Heart right ventricle (tissue), 16 donors: ENCODE measurements at regions not wholly inside any gene's neighbourhood (a gene's known extent, or its start where the extent isn't known, plus 50 kb on each side); places are given as distances from the start of the nearest gene placed in this dataset.

Source experiments
- ATAC-seq, 8 donors: fragments of 200-7000 bp; cut with Tn5 transposase; one replicate each; pipeline ENCODE4 v1.9.1; 2020; ENCODE audit warnings: mild to moderate bottlenecking in 8 of 8, moderate library complexity in 8 of 8, moderate number of reproducible peaks in 1 of 8
- DNase-seq, 2 donors: peaks; one replicate each; pipeline ENCODE4 v3.0.0-alpha.2; 2020
- H3K27ac ChIP-seq, 10 donors: fragments of 200-600 bp; sonication (generic) in 2 of 10; one replicate each; pipeline versions ENCODE4 v1.5.0 to v1.8.0; 2020 to 2022; ENCODE audit warnings: mild to moderate bottlenecking in 3 of 10
- H3K27me3 ChIP-seq, 7 donors: fragments of 200-600 bp; one replicate each; pipeline ENCODE4 v1.8.0; 2021 to 2022; ENCODE audit warnings: mild to moderate bottlenecking in 2 of 7
- H3K36me3 ChIP-seq, 9 donors: fragments of 200-600 bp; sonication (generic) in 1 of 9; one replicate each; pipeline versions ENCODE4 v1.5.0 to v1.8.0; 2020 to 2022; ENCODE audit warnings: mild to moderate bottlenecking in 2 of 9
- H3K4me1 ChIP-seq, 9 donors: fragments of 200-600 bp; sonication (generic) in 1 of 9; one replicate each; pipeline versions ENCODE4 v1.5.0 to v1.8.0; 2020 to 2022; ENCODE audit warnings: mild to moderate bottlenecking in 4 of 9
- H3K4me3 ChIP-seq, 10 donors: fragments of 200-600 bp; sonication (generic) in 2 of 10; one replicate each; pipeline versions ENCODE4 v1.5.0 to v1.8.0; 2020 to 2022; ENCODE audit warnings: mild to moderate bottlenecking in 7 of 10, moderate library complexity in 2 of 10
- H3K9me3 ChIP-seq, 11 donors: fragments of 200-600 bp in 10 of 11; sonication (generic) in 2 of 11; one replicate each; pipeline versions ENCODE4 v1.5.0 to v1.8.0; 2013 to 2022; ENCODE audit warnings: mild to moderate bottlenecking in 2 of 11, control low read depth in 1 of 11, moderate library complexity in 1 of 11
- CTCF ChIP-seq, 9 donors: fragments of 200-600 bp; sonication (generic) in 2 of 9; IDR thresholded peaks; one replicate each; pipeline versions ENCODE4 v1.5.0 to v1.8.0; 2021 to 2022; ENCODE audit warnings: antibody characterized with exemption in 9 of 9, mild to moderate bottlenecking in 5 of 9, moderate library complexity in 1 of 9
- WGBS, 2 donors: extraction: QIAGEN DNeasy Blood & Tissue Kit; methylation state at CpG; one replicate each; pipeline ENCODE4 v1.1.7; 2013; ENCODE audit warnings: inconsistent platforms in 1 of 2; 5-methylcytosine and 5-hydroxymethylcytosine counted together
- intact Hi-C, 10 donors: fragments of 100-400 bp; cut with DNase I; formaldehyde crosslinking; loops; one replicate each; pipeline versions ENCODE4 v1.11.1 to v1.14.2; 2022
- donor health status: Arrhythmogenic right ventricular cardiomyopathy.
- donor health status: ischemic (EF 13 %, LVEDD 7.1; RV severe dilation, severe dysfunction).
- donor health status: healthy with polysubstance abuse.
- donor health status: DM: no; HTN: yes; CAD: no.
- donor health status: DM: no; HTN: no; CAD: no.
- donor health status: ischemic (EF 25% LVEDD 6.9; RV normal size, moderate dysfunction).
- donor health status: ischemic (EF 25% LVEDD 5.7; RV mildly dilated, moderate dysfunction).
- donor health status: healthy.
- donor health status: DM: yes; HTN: yes; CAD: no.
- donor health status: Ischemic cardiomyopathy.
- donor health status: ischemic (EF 35%, LVEDD 5.7; RV mildly dilated, moderate dysfunction).
- donor health status: nonischemic (EF 11% LVEDD 7.7; RV severe dilation, severe dysfunction).
- donor health status: DM: yes; HTN: yes; CAD: no.
- donor health status: PGD.
- donor health status: ischemic (EF 29% LVEDD 5.4; RV normal size, mild dysfunction).
- donor health status: nonischemic (EF 23%, LVEDD 6.1; RV moderate dilation, normal function).

- TF ChIP-seq CTCF (IDR thresholded peaks at IDR 0.05), result no peak
- H3K9me3 ChIP-seq, result peaks cover 0 to 7% (median 0%) of the 10 kb centered on the region in 11 donors
- H3K27me3 ChIP-seq, result no peaks in the 10 kb centered on the region
- no peak overlapping the region for H3K4me3 ChIP-seq
- H3K4me1 ChIP-seq, result peaks cover 3 to 60% (median 27%) of the 10 kb centered on the region in 9 donors
- ATAC-seq (peak; percentile 19 to 86 (median 82)), DNase-seq (no peak)
- H3K27ac ChIP-seq, result peak overlapping the region; percentile 63 to 87 (median 77)
- WGBS, 2 donors, result 61 to 77% methylated on average over 7 of the region's 7 CpGs
- intact Hi-C loops, result loop anchor here in 3 of 10 donors (5.0 kb wide), 3 partner anchors 47 to 93 kb away; no protein-coding TSS in a partner anchor
- H3K36me3 ChIP-seq, result no peaks in the 10 kb centered on the region
Measured at GRCh38 chr4:123340381-123340701, 56.3 kb upstream of the SPRY1 start.

DNA sequence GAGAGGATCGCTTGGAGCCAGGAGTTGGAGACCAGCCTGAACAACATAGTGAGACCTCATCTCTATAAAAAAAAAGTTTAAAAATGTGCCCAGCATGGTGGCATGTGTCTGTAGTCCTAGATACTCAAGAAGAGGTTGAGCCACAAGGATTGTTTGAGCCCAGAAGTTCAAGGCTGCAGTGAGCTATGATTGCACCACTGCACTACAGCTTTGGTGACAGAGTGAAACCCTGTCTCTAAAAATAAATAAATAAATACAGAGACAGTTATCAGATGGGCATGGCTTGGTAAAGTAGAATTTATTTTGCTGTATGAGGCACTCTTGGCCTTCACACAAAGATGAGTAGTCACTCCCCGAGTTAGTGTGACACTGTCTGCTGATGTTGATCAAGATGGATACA is 54.1 kb upstream of the SPRY1 start:
- Histone ChIP-seq H3K9me3 (no peaks in the 10 kb centered on the region), H3K27me3 (no peaks in the 10 kb centered on the region), H3K4me1 (peaks cover 3 to 75% (median 27%) of the 10 kb centered on the region in 9 donors), H3K36me3 (no peaks in the 10 kb centered on the region), H3K4me3 (no peak overlapping the region), H3K27ac (peak overlapping the region; percentile 6 to 87 (median 70))
- WGBS, 2 donors, result 86 to 93% methylated on average over 2 of the region's 2 CpGs
- TF ChIP-seq CTCF (IDR thresholded peaks at IDR 0.05), result no peak
- no peak for DNase-seq
- intact Hi-C loops, result loop anchor here in 3 of 10 donors (2.0 to 5.0 kb wide), 4 partner anchors 45 to 95 kb away; partner anchors contain the start of gene SPRY1 (in 1 of the 3)
- no peak for ATAC-seq

DNA sequence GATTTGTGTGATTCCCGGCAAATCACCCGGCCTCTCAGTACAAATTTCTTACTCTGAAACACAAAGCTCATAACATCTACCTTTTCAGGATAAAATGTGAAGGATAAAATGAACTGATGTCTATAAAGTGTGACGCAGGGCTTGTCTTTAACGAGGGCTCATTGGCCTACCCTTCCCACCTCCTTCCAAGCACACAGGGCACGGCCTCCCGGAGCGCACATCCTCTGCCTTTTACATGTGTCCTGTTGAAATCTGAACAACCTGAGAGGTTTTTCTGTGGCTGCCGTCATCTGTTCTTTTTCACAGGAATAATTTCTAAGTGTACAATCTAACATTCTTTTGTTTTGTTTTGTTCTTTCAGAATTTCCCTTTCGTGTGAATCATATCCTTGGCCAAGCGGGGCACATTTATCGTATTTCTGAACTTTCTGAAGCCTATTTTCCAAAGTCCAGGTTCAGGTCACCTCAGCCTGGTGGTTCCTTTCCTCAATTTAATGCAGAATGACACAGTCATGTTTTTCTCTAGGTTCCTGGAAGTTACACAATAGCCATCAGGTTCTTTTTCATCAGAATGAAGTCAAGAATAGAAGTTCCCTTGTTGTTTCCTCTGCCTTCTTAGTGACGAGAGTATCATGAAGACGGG is 53.1 kb upstream of the SPRY1 start:
- Histone ChIP-seq H3K27me3 (no peaks in the 10 kb centered on the region), H3K4me3 (no peak overlapping the region), H3K4me1 (peaks cover 3 to 68% (median 23%) of the 10 kb centered on the region in 9 donors), H3K9me3 (no peaks in the 10 kb centered on the region), H3K36me3 (no peaks in the 10 kb centered on the region), H3K27ac (peak overlapping the region; percentile 29 to 87 (median 71))
- no peak for DNase-seq
- peak in 5 of 8 donors; percentile 27 to 54 (median 32) for ATAC-seq
- no peak for TF ChIP-seq CTCF (IDR thresholded peaks at IDR 0.05)
- intact Hi-C loops, result loop anchor here in 3 of 10 donors (2.0 to 5.0 kb wide), 4 partner anchors 44 to 96 kb away; partner anchors contain the start of gene SPRY1 (in 1 of the 3)
- WGBS, 2 donors, result 78 to 81% methylated on average over 13 of the region's 13 CpGs

GRCh38 chr4:123345137-123345934 is 51.3 kb upstream of the SPRY1 start:
- Histone ChIP-seq H3K27me3 (no peaks in the 10 kb centered on the region), H3K27ac (peak overlapping the region in 1 of 10 donors; percentile 74), H3K36me3 (no peaks in the 10 kb centered on the region), H3K4me1 (peaks cover 2 to 55% (median 15%) of the 10 kb centered on the region in 9 donors), H3K9me3 (no peaks in the 10 kb centered on the region), H3K4me3 (peak overlapping the region in 1 of 10 donors; percentile 20)
- WGBS, 2 donors, result 75 to 82% methylated on average over 9 of the region's 9 CpGs
- ATAC-seq (no peak), DNase-seq (no peak)
- intact Hi-C loops, result loop anchor here in 1 of 10 donors (5.0 kb wide), 1 partner anchor 52 kb away; the partner anchor contains the start of gene SPRY1
- no peak for TF ChIP-seq CTCF (IDR thresholded peaks at IDR 0.05)
